NCI-H1105 treated with DMSO at 0.1 percent for 48 hours (cell line): ENCODE measurements at regions not wholly inside any gene's neighbourhood (a gene's known extent, or its start where the extent isn't known, plus 50 kb on each side); places are given as distances from the start of the nearest gene placed in this dataset.
A peak's percentile ranks its signal among the peaks of the same experiment; 100 is the strongest.
"Not testable (repeated sequence)": the region's sequence is repeated elsewhere in the genome, so short reads cannot be mapped to it uniquely, and the experiment has no call there.

ENCODE experiments used
- DNase-seq: peaks from one replicate; lab custom pipeline; 2025; lab: John Stamatoyannopoulos, UW

- DNase-seq, result no peak
Measured at GRCh38 chr19:33866696-33867095, 70.0 kb downstream of the KCTD15 start.

GRCh38 chr19:33868076-33868735, 71.5 kb downstream of the KCTD15 start:
- DNase-seq, result peak; percentile 7

- no peak for DNase-seq
Measured at GRCh38 chr19:33868788-33869412, 72.2 kb downstream of the KCTD15 start.

- DNase-seq, result not testable (repeated sequence)
Measured at GRCh38 chr19:33870298-33870932, 73.7 kb downstream of the KCTD15 start.

GRCh38 chr19:33871605-33872004, 74.9 kb downstream of the KCTD15 start:
- no peak for DNase-seq

GRCh38 chr19:33872445-33873320, 76.0 kb downstream of the KCTD15 start:
- DNase-seq, result no peak

GRCh38 chr19:33875071-33875470, 78.4 kb downstream of the KCTD15 start:
- DNase-seq, result no peak

- no peak for DNase-seq
Measured at GRCh38 chr19:33876192-33876591, 79.5 kb downstream of the KCTD15 start.

- no peak for DNase-seq
Measured at GRCh38 chr19:33878030-33878544, 81.4 kb downstream of the KCTD15 start.

- DNase-seq, result no peak
Measured at GRCh38 chr19:33878910-33879810, 82.5 kb downstream of the KCTD15 start.

GRCh38 chr19:33879818-33880575, 83.3 kb downstream of the KCTD15 start:
- DNase-seq, result no peak

- DNase-seq, result no peak
Measured at GRCh38 chr19:33883859-33884519, 87.3 kb downstream of the KCTD15 start.

- DNase-seq, result no peak
Measured at GRCh38 chr19:33885236-33885635, 88.6 kb downstream of the KCTD15 start.

GRCh38 chr19:33887891-33888290, 91.2 kb downstream of the KCTD15 start:
- DNase-seq, result no peak

- no peak for DNase-seq
Measured at GRCh38 chr19:33888665-33889064, 92.0 kb downstream of the KCTD15 start.

GRCh38 chr19:33890569-33890968, 93.9 kb downstream of the KCTD15 start:
- no peak for DNase-seq

GRCh38 chr19:33891773-33892172, 95.1 kb downstream of the KCTD15 start:
- no peak for DNase-seq

GRCh38 chr19:33894787-33895186, 98.1 kb downstream of the KCTD15 start:
- DNase-seq, result no peak

- no peak for DNase-seq
Measured at GRCh38 chr19:33895366-33895765, 98.7 kb downstream of the KCTD15 start.
